GM12892 (cell line): ENCODE measurements at regions not wholly inside any gene's neighbourhood (a gene's known extent, or its start where the extent isn't known, plus 50 kb on each side); places are given as distances from the start of the nearest gene placed in this dataset.

Experiments
- POLR2A ChIP-seq: IDR thresholded peaks from 2 replicates; pipeline ENCODE4 v1.6.1; 2011; ENCODE audit warnings: low read depth, low read length, control low read depth
- POLR2AphosphoS5 ChIP-seq: IDR thresholded peaks from 2 replicates; pipeline ENCODE4 v1.6.1; 2011; ENCODE audit warnings: low read depth, low read length, control low read depth
- TAF1 ChIP-seq: IDR thresholded peaks from 2 replicates; pipeline ENCODE4 v1.6.1; 2011; ENCODE audit warnings: low read depth, mild to moderate bottlenecking, control low read depth, low read length, borderline replicate concordance

- no peak for TF ChIP-seq POLR2A
- TF ChIP-seq POLR2AphosphoS5, result no peak
- no peak for TF ChIP-seq TAF1
These were observed 477.8 kb upstream of the PAPPA start for GRCh38 chr9:115675834-115676233.
